Activated naive CD4-positive, alpha-beta T cell treated with anti-CD3 and anti-CD28 coated beads for 36 hours (primary cell): ENCODE measurements at regions not wholly inside any gene's neighbourhood (a gene's known extent, or its start where the extent isn't known, plus 50 kb on each side); places are given as distances from the start of the nearest gene placed in this dataset.

ENCODE experiments used
- CTCF ChIA-PET: fragments of 350-600 bp; sonication (Branson Sonifier 250); formaldehyde crosslinking; loops from one replicate; lab custom pipeline; 2021; ENCODE audit warnings: antibody characterized with exemption; lab: Charles Lee
- DNase-seq: peaks from one replicate; pipeline ENCODE4 v3.0.0-alpha.2; 2020
- H3K27ac Mint-ChIP-seq: one replicate; pipeline ENCODE4 v1.8.0; 2021; ENCODE audit warnings: mild to moderate bottlenecking, mixed read lengths
- H3K27me3 Mint-ChIP-seq: one replicate; pipeline ENCODE4 v1.8.0; 2021; ENCODE audit warnings: low read depth, mixed read lengths
- H3K36me3 Mint-ChIP-seq: one replicate; pipeline ENCODE4 v1.8.0; 2021; ENCODE audit warnings: low read depth, mixed read lengths
- H3K4me1 Mint-ChIP-seq: one replicate; pipeline ENCODE4 v1.8.0; 2021; ENCODE audit warnings: low read depth, mixed read lengths
- H3K4me3 Mint-ChIP-seq: one replicate; pipeline ENCODE4 v1.8.0; 2021; ENCODE audit warnings: mild to moderate bottlenecking, moderate library complexity, mixed read lengths
- H3K9me3 Mint-ChIP-seq: one replicate; pipeline ENCODE4 v1.8.0; 2021; ENCODE audit warnings: mixed read lengths
- intact Hi-C: fragments of 100-400 bp; cut with micrococcal nuclease; formaldehyde crosslinking; loops from one replicate; pipeline ENCODE4 v1.15.1; 2023

GRCh38 chr17:13078591-13079385, 61.0 kb upstream of the ELAC2 start:
- intact Hi-C loops = no loop called here
- Mint-ChIP-seq H3K9me3 (peaks cover 6% of the 10 kb centered on the region), H3K36me3 (no peaks in the 10 kb centered on the region), H3K27ac (no peak overlapping the region), H3K4me1 (peaks cover 4% of the 10 kb centered on the region), H3K4me3 (no peak overlapping the region), H3K27me3 (peaks cover 7% of the 10 kb centered on the region)
- CTCF ChIA-PET = no interaction called here
- no peak for DNase-seq

GRCh38 chr17:13076905-13077304, 59.1 kb upstream of the ELAC2 start:
- intact Hi-C loops = no loop called here
- CTCF ChIA-PET = no interaction called here
- Mint-ChIP-seq H3K4me3 (no peak overlapping the region), H3K36me3 (no peaks in the 10 kb centered on the region), H3K9me3 (no peaks in the 10 kb centered on the region), H3K27ac (no peak overlapping the region), H3K27me3 (peaks cover 9% of the 10 kb centered on the region), H3K4me1 (no peaks in the 10 kb centered on the region)
- no peak for DNase-seq

GRCh38 chr17:13074026-13074425, 56.2 kb upstream of the ELAC2 start:
- Mint-ChIP-seq H3K4me3 (no peak overlapping the region), H3K27ac (no peak overlapping the region), H3K4me1 (no peaks in the 10 kb centered on the region), H3K36me3 (no peaks in the 10 kb centered on the region), H3K9me3 (no peaks in the 10 kb centered on the region), H3K27me3 (peaks cover 4% of the 10 kb centered on the region)
- CTCF ChIA-PET = no interaction called here
- intact Hi-C loops = no loop called here
- DNase-seq = no peak

- Mint-ChIP-seq H3K9me3 (no peaks in the 10 kb centered on the region), H3K4me3 (no peak overlapping the region), H3K27me3 (peaks cover 4% of the 10 kb centered on the region), H3K4me1 (no peaks in the 10 kb centered on the region), H3K36me3 (no peaks in the 10 kb centered on the region), H3K27ac (no peak overlapping the region)
- CTCF ChIA-PET = interaction anchor here (0.9 kb wide), 1 partner anchor 11 kb away, joined by 3 read pairs; no protein-coding TSS in a partner anchor
- no peak for DNase-seq
- intact Hi-C loops = no loop called here
Observed at GRCh38 chr17:13073018-13073417, 55.2 kb upstream of the ELAC2 start.

- Mint-ChIP-seq H3K36me3 (no peaks in the 10 kb centered on the region), H3K27me3 (peaks cover 8% of the 10 kb centered on the region), H3K9me3 (no peaks in the 10 kb centered on the region), H3K4me1 (no peaks in the 10 kb centered on the region), H3K27ac (no peak overlapping the region), H3K4me3 (no peak overlapping the region)
- intact Hi-C loops = no loop called here
- CTCF ChIA-PET = no interaction called here
- DNase-seq = no peak
Observed at GRCh38 chr17:13070732-13071131, 52.9 kb upstream of the ELAC2 start.

GRCh38 chr17:13067629-13068303, 49.9 kb upstream of the ELAC2 start:
- Mint-ChIP-seq H3K9me3 (no peaks in the 10 kb centered on the region), H3K27ac (no peak overlapping the region), H3K27me3 (peaks cover 3% of the 10 kb centered on the region), H3K36me3 (no peaks in the 10 kb centered on the region), H3K4me3 (no peak overlapping the region), H3K4me1 (no peaks in the 10 kb centered on the region)
- CTCF ChIA-PET = no interaction called here
- DNase-seq = no peak
- intact Hi-C loops = no loop called here
